HL-60 (cell line): ENCODE measurements at regions not wholly inside any gene's neighbourhood (a gene's known extent, or its start where the extent isn't known, plus 50 kb on each side); places are given as distances from the start of the nearest gene placed in this dataset.
"Not testable (repeated sequence)": the region's sequence is repeated elsewhere in the genome, so short reads cannot be mapped to it uniquely, and the experiment has no call there.

Experiments
- DNase-seq, 2 experiments: peaks; one replicate each; pipeline ENCODE4 v3.0.0-alpha.2; 2010 to 2020; ENCODE audit warnings: low read depth in 1 of 2, low spot score in 1 of 2
- H3K27ac ChIP-seq: fragments of 250-450 bp; sonication (Bioruptor Pico); replicated peaks from 2 replicates; pipeline ENCODE4 v1.5.1; 2020; ENCODE audit warnings: mild to moderate bottlenecking, moderate library complexity
- H3K27me3 ChIP-seq: fragments of 250-450 bp; sonication (Bioruptor Pico); 2 replicates; pipeline ENCODE4 v1.5.1; 2021; ENCODE audit warnings: mild to moderate bottlenecking, moderate library complexity; ENCODE audit not compliant: insufficient read depth, poor library complexity, severe bottlenecking
- H3K4me3 ChIP-seq: replicated peaks from 2 replicates; pipeline ENCODE4 v1.5.1; 2011; ENCODE audit warnings: mild to moderate bottlenecking, control low read depth, low read length; ENCODE audit not compliant: insufficient read depth
- GABPA ChIP-seq: IDR thresholded peaks from 2 replicates; pipeline ENCODE4 v1.6.1; 2012; ENCODE audit warnings: low read depth
- POLR2AphosphoS5 ChIP-seq: IDR thresholded peaks from 2 replicates; pipeline ENCODE4 v1.6.1; 2012; ENCODE audit warnings: low read depth
- SPI1 ChIP-seq: IDR thresholded peaks from 2 replicates; pipeline ENCODE4 v1.6.1; 2012; ENCODE audit warnings: low read depth, mild to moderate bottlenecking, borderline replicate concordance
- TF ChIP-seq, protein P1 (sequence below): IDR thresholded peaks from 2 replicates; pipeline ENCODE4 v1.6.1; 2012; ENCODE audit warnings: low read depth; ENCODE audit not compliant: insufficient replicate concordance
- TF ChIP-seq, protein P2 (sequence below): IDR thresholded peaks from one replicate; pipeline ENCODE4 v1.5.1; 2011; ENCODE audit warnings: low read length, control low read depth, inconsistent platforms; ENCODE audit not compliant: insufficient read depth

GRCh38 chr12:66755727-66756395 is 77.0 kb upstream of the GRIP1 start:
- peak in 1 of 2 experiments; percentile 14 for DNase-seq
- Histone ChIP-seq H3K4me3 (no peak overlapping the region), H3K27me3 (no peaks in the 10 kb centered on the region), H3K27ac (no peak overlapping the region)
- TF ChIP-seq GABPA, result no peak
- no peak for TF ChIP-seq POLR2AphosphoS5
- TF ChIP-seq, protein P1, sequence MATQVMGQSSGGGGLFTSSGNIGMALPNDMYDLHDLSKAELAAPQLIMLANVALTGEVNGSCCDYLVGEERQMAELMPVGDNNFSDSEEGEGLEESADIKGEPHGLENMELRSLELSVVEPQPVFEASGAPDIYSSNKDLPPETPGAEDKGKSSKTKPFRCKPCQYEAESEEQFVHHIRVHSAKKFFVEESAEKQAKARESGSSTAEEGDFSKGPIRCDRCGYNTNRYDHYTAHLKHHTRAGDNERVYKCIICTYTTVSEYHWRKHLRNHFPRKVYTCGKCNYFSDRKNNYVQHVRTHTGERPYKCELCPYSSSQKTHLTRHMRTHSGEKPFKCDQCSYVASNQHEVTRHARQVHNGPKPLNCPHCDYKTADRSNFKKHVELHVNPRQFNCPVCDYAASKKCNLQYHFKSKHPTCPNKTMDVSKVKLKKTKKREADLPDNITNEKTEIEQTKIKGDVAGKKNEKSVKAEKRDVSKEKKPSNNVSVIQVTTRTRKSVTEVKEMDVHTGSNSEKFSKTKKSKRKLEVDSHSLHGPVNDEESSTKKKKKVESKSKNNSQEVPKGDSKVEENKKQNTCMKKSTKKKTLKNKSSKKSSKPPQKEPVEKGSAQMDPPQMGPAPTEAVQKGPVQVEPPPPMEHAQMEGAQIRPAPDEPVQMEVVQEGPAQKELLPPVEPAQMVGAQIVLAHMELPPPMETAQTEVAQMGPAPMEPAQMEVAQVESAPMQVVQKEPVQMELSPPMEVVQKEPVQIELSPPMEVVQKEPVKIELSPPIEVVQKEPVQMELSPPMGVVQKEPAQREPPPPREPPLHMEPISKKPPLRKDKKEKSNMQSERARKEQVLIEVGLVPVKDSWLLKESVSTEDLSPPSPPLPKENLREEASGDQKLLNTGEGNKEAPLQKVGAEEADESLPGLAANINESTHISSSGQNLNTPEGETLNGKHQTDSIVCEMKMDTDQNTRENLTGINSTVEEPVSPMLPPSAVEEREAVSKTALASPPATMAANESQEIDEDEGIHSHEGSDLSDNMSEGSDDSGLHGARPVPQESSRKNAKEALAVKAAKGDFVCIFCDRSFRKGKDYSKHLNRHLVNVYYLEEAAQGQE, result no peak
- TF ChIP-seq, protein P2, sequence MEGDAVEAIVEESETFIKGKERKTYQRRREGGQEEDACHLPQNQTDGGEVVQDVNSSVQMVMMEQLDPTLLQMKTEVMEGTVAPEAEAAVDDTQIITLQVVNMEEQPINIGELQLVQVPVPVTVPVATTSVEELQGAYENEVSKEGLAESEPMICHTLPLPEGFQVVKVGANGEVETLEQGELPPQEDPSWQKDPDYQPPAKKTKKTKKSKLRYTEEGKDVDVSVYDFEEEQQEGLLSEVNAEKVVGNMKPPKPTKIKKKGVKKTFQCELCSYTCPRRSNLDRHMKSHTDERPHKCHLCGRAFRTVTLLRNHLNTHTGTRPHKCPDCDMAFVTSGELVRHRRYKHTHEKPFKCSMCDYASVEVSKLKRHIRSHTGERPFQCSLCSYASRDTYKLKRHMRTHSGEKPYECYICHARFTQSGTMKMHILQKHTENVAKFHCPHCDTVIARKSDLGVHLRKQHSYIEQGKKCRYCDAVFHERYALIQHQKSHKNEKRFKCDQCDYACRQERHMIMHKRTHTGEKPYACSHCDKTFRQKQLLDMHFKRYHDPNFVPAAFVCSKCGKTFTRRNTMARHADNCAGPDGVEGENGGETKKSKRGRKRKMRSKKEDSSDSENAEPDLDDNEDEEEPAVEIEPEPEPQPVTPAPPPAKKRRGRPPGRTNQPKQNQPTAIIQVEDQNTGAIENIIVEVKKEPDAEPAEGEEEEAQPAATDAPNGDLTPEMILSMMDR, result no peak
- TF ChIP-seq SPI1, result no peak

- TF ChIP-seq POLR2AphosphoS5 (no peak), GABPA (no peak)
- TF ChIP-seq, protein P2, result no peak
- TF ChIP-seq, protein P1, result no peak
- no peak overlapping the region for H3K27ac ChIP-seq
Observed at GRCh38 chr12:66756631-66757030, 77.8 kb upstream of the GRIP1 start.

DNA sequence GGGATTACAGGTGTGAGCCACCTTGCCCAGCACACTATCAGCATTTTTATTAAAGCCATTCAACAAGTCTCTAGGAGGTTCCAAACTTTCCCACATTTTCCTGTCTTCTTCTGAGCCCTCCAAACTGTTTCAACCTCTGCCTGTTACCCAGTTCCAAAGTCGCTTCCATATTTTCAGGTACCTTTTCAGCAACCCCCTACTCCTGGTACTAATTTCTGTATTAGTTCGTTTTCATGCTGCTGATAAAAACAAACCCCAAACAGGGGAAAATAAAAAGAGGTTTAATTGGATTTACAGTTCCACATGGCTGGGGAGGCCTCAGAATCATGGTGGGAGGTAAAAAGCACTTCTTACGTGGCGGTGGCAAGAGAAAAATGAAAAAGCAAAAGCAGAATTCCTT is 81.2 kb upstream of the GRIP1 start:
- not testable (repeated sequence) for H3K27me3 ChIP-seq, H3K4me3 ChIP-seq, H3K27ac ChIP-seq, DNase-seq

More at GRCh38 chr12:66756631-66757030, 77.8 kb upstream of the GRIP1 start:
- no peak for DNase-seq
- no peak overlapping the region for H3K4me3 ChIP-seq
- H3K27me3 ChIP-seq, result no peaks in the 10 kb centered on the region

DNA sequence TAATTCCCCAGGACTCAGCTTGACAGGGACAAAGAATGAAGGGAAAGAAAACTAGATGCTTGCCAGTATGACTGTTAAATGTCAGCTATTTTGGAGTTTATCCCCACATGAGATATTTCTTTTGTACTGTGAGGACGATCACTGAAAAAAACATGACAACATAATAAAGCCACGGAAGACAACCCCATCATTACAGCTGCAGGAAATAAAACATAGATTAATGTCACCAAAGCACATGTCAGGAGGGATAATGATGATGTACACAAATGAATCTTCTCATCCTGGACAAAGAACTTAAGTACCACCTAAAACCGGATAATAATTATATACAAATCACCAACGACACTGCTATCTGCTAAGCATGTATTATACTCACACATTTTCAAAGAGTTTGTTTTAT is 84.6 kb upstream of the GRIP1 start:
- no peak overlapping the region for H3K27ac ChIP-seq
- DNase-seq, result no peak
- TF ChIP-seq SPI1, result no peak
- TF ChIP-seq, protein P1, result no peak

More for the DNA sequence above, 84.6 kb upstream of the GRIP1 start:
- H3K4me3 ChIP-seq, result no peak overlapping the region
- no peaks in the 10 kb centered on the region for H3K27me3 ChIP-seq
